CD1c-positive myeloid dendritic cell (primary cell): ENCODE measurements at regions not wholly inside any gene's neighbourhood (a gene's known extent, or its start where the extent isn't known, plus 50 kb on each side); places are given as distances from the start of the nearest gene placed in this dataset.

Experiments
- DNase-seq: peaks from one replicate; pipeline ENCODE4 v3.0.0-alpha.2; 2016; ENCODE audit errors: extremely low spot score

DNA sequence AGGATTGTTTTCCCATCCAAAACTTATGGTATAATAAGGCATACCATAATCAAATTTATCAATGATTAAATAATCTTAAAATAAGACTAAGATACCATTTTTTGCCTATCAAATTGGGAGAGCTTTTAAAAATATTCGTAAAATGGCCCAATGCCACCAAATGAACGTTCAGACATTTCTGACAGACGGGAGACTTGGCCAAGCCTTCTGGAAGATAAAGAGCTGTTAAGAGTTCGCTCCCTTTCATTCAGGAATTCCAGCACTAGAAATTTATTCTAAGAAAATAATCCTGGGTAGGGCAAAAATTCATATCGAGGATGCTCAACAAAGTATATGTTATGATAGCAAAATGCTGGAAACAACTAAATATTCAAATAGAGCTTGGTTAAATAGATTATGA lies 85.6 kb upstream of the NEO1 start:
- no peak for DNase-seq

DNA sequence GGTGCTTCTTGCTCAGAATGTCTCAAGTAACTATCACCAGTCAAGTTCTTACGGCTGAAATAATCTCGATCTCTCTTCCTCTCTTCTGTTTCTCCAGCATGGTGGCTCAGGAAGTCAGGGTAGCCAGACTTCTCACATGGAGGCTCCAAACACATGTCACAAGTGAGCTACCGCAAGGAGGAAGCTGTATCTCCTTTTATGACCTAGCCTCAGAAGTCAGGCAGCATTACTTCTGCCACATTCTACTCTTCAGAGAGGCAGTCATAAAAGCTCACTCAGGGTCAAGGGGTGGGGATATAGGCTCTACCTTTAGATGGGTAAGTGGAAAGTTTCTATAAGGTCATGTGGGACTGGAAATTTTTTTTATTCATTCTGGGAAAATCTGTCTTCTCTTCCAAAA lies 86.6 kb upstream of the NEO1 start:
- DNase-seq = no peak

DNA sequence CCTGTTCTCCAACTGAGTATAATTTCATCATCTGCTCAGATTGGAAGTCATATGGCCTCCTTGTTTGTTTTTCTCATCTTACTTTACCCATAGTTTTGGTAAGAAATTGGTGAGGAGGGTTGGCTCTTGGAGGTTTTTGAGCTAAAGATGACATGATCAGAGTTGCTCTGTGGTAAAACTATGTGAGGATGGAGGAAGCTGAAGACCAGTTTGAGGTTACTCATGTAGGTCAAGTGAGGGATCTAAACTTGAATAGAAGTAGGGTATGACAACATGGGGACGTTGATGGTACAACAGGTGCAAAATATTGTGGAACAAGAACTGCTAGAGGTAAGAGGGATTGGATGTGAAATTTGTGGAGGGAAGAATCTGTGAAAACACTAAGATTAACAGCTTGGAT lies 87.7 kb upstream of the NEO1 start:
- DNase-seq = no peak

DNA sequence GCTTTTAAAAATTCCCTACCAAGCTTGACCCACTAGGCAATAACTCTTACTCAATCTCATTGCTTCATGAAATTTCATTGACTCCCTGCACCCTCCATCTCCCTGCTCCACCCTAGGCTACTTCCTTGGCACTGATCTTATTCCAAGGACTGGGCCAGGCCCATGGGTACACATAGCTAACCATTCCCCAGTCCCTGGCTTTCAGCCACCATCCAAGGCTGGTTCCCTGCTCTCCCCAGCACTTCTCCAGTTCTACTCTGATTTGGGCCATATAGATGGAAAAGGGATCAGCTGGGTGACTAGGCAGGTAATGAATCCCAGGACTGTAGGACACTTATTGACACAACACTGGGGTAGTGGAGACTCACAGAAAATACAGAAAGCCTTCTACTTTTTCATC lies 88.1 kb upstream of the NEO1 start:
- no peak for DNase-seq

DNA sequence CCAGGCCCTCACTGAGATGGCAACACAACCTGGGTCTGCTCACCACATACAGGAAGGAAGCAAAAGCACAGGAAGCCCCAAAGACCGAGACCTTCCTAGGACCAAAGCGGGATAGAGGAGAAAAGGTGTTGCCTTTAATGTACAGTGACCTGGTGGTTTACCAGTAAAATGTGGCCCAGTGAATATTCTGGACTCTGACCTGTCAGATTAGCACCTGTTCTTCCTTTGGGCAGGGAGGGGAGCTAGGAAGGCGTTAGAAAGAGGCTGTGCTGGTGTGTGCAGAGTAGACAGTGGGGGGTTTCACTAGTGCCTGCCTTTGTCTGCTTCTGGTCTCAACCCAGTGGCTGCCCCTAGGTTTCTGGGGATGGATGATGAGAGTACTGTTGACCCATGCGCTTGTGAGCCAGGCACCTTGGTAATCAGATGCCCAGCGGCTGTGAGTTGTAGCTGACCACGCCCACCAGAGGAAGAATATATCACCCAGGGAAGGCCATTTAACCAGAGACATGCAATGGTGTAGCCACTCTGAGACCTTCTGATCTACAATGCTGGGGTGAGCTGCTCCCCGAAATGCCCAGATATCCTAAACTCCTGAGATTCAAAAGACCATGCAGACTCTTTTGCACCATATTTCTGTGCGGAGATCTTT lies 90.1 kb upstream of the NEO1 start:
- DNase-seq = no peak

DNA sequence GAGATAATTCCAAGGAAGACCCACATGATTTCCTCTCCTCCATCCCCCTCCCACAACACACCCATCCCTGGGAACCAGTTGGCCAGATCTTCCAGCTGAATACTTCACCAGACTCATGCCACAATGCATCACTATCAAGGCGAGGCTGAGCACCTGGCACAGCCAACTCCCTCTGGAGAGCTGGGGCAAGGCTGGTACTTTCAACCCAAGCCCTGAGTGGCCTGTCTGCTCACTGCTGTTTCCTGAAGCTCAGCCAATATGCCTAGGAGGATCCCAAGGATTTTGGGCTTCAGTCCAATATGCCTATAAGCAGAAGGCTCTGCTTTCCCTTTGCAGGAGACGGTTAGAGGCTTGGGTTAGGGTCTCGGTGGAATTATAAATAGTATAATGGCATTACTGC lies 90.9 kb upstream of the NEO1 start:
- DNase-seq = no peak

DNA sequence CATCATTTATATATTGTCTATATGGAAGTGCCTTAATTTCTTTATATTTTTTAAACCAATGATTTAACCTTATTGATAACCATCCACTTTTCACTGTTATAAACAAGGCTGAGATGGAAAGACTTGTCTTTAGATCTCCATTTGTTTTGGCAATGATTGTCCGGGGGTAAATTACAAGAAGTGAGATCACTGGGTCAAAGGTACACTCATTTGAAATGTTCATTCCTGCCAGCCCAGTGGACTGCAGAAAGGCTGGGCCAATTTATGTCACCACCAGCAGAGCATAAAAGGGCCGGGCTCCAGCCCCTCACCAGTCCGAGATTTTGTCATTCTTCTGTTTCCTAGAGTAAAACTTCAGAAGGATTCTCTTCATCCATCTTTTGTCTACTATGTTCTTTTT lies 93.6 kb upstream of the NEO1 start:
- DNase-seq = no peak

DNA sequence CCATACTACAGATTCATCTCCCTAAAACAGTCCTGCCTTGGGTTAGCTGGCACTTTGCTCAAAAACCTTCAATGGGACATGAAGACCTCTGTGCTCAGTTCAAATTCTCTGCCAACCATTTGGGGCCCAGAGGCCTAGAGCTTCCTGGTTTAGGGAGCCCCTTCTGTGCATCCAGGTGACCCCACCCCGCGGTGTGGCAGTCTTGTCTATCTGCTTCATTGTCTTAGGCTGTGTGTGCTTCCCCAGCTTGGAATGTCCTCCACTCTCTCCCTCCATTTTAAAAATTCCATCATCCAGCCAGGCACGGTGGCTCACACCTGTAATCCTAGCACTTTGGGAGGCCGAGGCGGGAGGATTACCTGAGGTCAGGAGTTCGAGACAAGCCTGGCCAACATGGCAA lies 99.0 kb upstream of the NEO1 start:
- no peak for DNase-seq

DNA sequence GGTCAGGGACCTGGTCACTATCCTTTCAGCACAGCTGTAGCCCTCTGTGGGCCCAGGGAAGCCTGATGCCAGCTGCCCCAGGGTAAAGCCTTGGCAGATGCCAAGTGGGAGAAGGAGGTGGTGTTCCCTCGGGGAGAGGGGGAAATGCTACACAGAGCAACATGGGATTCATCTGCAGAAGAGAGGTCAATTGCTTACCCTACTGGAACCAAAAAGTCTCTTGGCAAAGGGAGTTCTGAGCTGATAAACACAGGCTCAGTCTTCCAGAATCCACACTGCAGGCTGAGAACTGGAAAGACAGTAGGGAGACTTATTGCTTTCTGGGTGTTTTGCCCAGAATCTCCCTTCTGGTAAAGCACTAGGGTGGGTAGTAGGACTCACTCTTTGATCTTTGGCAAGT lies 100.1 kb upstream of the NEO1 start:
- no peak for DNase-seq

DNA sequence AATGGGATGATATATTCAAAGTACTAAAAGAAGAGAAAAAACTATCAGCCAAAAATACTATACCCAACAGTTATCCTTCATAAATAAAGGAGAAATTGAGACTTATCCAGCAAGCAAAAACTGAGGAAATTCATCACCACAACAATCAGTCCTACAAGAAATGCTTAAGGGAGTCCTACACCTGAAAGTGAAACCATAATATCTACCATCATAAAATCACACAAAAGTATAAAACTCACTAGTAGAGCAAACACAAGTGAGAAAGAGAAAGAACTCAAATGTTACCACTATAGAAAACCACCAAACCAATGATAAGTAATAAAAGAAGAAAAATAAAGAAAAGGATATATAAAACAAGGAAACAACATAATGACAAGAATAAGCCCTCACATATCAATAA lies 103.6 kb upstream of the NEO1 start:
- DNase-seq = no peak

DNA sequence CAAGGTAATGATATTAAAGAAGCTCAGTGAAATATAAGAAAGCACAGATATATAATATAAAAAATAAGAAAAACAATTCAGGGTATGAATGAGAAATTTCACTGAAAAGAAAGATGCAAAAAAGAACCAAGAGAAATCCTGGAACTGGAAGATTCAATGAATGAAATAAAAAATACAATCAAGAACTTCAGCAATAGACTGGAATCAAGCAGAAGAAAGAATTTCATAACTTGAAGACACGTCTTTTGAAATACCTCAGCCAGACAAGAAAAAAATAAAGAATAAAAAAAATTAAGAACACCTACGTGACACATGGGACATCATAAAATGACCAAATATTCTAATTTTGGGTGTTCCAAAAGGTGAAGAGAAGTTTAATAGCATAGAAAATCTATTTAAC lies 104.6 kb upstream of the NEO1 start:
- DNase-seq = no peak

DNA sequence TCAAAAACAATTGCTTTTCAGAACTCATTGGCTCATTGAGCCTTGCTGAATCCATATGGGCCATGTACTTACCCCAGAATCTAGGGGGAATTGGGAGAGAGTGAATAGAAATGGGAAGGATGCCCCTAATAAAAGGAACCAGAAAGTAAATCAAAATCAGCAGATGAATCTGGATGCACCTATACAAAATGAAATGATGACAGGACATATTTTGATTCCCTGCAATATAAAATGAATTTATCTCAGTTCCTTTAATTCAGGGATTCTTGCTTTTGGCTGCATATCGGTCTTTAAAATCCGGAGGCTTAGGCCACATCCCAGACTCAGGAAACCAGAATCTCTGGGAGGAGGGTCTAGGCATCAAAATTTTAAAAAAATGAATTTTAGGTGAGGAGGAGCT lies 107.7 kb upstream of the NEO1 start:
- DNase-seq = no peak

DNA sequence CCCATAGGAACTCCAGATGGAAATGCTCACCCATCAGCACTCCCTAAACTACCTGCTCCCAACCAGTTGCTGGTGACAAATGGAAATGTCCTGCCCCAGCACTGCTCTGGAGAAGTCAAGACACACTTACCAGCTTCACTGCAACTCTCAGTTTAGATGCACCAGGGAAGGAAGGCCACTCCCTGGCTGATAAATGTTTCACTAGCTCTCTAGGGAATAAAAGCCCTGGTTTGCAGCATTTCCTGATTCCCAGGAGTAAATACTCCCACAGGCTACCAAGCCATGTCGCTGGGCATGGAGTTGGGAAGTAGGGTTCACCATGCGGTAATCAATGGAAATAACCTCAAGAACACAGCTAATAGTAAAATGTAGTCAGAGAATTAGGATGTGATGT lies 112.0 kb upstream of the NEO1 start:
- DNase-seq = no peak

DNA sequence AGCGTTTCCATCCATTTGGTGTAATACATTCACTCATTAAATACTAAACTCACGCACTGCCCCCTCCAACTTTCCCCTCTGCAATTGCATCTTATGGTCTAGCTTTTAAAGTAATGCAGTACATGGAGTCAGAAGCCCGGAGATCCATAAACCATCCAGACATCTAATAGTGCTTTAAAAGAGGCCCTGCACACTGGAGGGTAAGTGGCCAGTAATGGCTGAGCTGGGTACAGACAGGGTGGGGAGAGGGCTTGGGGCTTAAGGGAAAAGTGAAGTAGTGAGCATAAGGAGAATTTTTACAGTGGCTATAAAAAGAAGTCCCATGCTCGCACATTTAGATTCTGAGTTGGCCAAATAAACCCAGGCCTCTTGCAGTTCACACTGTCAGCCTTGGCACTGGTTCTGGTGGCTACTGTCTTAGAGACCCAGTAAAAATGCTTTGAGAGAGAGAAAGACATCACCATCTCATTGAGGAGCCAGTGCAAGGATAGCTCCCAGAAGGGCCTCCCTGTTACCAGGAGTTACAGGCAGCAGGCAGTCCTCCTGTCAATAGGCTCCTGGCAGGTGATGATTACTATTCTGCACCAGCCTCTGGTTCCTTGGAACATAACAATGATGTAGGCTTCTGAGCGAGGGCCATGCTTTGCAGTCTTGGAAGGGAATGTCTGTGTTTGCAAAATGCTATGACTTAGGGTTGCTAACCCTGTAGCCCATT lies 112.6 kb upstream of the NEO1 start:
- no peak for DNase-seq

DNA sequence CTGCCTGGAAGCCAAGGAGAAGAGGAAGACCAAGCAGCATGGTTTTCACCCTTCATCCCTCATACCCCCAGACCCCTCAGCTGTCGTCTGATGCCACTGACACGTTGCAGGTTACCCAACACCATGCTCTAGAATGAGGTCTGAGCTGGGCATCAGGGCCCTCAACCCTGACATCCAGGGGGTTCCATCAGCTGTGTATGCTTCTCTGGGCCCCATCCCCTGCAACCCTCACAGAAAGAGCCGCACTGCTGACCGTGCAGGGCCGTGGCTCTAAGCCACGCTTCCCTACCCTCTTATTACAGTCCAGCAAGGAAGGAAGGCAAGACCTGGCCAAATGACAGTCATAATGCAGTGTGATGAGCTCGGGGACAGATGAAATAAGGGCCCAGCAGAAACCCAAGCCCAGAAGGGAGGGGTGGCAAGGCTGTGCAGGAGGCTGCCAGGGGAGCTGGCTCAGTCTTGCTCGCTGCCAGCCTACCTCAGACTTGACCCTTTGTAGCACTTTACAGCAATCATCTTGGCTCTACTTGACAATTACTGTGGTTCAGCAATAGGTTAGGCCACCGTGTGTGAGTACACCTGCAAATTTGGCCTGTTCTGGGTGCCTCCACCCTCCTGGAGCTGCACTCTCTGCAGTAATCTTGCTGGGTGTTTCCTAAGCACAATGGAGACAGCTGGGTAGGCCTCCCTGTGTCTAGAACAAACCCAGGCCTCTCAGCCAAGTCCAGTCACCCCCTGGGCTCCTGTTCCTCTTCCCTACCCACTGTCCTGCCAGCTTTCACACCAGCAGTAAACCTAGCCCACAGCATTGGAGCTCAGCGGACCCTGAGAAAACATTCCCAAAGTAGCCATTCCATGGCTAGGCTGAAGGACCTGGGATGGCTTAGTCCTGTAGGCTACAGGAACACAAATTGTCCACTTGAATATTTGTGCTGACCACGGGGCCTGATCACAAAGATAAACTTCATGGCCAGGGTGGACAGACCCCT lies 115.3 kb upstream of the NEO1 start:
- DNase-seq = no peak

DNA sequence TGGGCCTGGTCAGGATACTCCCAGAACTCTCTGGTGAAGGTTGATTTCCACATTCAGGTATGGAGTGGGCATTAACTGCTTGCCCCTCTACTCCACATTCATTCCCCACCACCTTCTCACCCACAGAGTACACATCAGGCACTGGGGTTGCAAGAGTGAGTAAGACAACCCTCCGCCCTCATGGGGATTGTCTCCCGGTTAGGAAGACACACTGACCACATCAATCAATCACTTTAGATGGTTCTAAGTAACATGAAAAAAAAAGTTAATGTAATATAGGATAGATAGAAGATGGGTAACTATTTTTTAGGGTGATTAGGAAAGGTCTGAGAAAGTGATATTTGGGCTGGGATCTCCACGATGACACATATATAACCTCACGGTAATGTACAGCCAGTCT lies 116.0 kb upstream of the NEO1 start:
- DNase-seq = no peak

DNA sequence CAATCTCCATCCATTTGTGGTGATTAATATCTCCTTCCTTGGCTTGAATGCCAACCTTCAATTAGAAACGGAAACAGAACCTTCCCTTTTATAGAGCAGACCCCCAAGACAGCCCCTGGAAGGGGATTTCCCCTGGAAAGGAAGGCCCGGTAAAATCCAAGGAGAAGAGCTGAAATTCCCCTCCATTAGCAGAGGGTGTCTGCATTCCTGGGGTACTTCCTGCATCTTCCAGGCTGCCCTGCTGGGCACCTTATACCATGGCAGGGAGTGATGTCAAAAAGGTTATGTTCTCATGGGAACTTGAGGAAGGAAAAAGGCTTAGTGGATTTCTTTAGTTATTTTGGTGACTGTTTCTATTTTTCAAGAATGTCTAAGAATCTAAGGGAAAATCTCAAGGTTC lies 116.7 kb upstream of the NEO1 start:
- DNase-seq = no peak

DNA sequence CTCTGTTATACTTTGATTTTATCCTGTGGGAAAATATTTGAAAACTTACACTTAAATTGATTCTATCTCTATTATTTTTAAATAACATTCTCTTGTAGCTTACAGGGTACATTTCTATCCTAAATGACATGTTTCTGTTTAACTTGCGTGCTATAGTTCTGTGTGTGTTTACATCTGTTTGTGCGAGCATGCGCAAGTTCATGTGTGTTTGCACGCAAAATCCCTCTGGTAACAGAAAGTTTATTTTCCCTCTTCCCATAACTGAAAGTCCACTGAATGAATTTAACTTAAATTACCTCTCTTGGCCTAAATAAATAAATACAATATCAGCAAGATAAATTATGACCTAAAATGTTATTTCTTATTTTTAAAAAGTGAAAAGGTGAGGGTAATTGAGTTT lies 117.3 kb upstream of the NEO1 start:
- DNase-seq = no peak

DNA sequence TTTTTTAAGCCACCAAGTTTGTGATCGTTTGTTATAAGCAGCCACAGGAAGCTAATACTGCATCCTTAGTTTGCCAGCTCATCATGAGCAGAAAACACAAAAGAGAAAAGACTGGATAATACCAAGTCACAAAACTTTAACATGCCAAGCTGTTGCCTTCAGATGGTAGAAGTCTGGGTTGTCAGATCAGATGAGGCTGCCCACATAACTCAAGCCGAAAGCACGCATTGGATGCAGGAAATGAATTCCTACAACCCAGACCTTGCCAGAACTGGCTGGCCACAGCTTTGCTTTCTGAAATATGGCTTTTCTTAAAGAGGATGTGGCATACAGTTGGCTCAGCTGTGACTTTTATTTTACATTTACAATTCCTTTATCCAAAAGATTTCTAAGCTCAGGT lies 118.3 kb upstream of the NEO1 start:
- no peak for DNase-seq

DNA sequence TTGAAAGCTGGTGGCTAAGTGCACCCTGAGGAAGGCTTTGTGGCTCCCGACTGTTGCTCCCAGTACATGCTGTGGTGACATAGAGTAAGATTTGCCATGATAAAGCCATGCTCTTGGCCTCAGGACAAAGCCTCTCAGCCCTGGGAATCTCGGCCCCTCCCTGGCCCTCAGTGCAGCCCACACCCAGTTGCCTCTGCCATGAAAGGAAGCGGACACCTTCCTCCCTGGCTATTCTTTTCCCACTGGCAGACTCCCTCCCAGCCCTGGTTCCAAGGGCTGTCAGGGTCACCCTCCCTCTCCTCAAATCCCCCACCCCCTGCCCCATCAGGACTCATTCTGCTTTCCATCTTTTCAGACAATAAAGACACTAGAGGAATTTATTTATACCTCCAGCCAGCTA lies 119.8 kb upstream of the NEO1 start:
- DNase-seq = no peak

DNA sequence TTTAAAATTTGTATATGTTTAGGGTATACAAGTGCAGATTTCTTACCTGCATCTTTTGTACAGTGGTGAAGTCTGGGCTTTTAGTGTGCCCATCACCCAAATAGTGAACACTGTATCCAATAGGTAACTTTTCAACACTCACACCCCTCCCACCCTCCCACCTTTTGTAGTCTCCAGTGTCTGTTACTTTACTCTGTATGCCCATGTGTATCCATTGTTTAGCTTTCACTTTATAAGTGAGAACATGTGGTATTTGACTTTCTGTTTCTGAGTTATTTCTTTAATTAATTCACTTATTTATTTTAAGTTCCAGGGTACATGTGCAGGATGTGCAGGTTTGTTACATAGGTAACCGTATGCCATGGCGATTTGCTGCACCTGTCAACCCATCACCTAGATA lies 124.8 kb upstream of the NEO1 start:
- DNase-seq = no peak

DNA sequence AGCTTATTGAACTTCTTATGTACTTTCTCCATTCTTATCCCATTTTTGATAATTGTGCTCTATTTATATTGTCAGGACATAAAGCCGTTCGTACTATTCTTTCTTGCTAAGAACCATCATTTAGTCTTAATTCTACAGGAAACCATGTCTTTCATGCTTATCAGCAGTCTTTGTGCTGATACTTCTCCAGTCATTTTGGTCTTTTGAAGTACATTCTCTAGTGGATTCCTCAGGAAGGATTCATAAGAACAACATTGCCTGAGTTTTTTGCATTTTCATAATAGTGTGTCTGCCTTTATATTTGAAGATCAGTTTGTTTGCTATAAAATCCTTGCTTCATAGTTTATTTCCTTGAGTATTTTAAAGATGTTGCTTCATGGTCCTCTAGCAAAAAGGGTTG lies 126.6 kb upstream of the NEO1 start:
- DNase-seq = no peak

DNA sequence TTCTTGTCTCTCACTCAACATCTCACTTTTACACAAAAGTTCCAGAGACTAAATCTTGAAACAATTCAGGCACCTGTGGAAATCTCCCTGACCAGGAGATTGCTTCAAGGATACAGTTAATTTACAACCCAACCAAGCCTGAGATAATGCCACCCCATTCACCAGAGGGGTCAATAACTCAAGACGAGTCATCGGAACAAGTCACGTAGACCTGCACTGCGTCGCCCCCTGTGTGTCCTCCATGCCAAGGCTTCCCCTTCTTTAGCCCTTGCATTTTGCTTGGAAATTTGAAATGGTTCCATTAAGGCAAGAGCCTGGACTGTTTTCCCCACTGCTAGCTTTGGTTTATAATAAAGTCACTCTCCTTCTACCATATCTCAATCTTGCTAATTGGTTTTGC lies 129.0 kb upstream of the NEO1 start:
- DNase-seq = no peak
